ENCODE measurements at regions not wholly inside any gene's neighbourhood (a gene's known extent, or its start where the extent isn't known, plus 50 kb on each side); places are given as distances from the start of the nearest gene placed in this dataset.
"Not testable (repeated sequence)": the region's sequence is repeated elsewhere in the genome, so short reads cannot be mapped to it uniquely, and the experiment has no call there.

GRCh38 chr18:66440433-66440832, 163.5 kb downstream of the CDH19 start:
- DNase-seq = no peak

DNA sequence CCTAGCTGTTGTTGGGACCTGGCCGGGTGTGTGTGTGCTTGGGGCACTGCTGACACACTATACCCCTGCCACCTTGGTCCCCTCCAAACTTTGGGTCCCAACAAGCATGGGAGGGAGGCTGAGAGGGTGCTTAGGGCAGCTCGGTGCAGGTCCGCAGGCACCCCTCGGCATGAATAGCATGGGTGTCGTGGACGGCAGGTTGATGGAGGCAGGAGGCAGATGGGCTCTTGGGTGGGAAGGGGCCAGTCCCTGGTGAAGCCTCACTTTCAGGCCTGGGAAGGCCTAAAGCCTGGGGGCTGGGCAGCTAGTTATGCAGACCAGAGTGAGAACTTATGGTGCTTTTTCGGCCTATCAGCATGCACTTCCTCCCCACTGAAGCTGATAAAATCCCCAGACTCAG, 164.2 kb downstream of the CDH19 start:
- no peak for DNase-seq

DNA sequence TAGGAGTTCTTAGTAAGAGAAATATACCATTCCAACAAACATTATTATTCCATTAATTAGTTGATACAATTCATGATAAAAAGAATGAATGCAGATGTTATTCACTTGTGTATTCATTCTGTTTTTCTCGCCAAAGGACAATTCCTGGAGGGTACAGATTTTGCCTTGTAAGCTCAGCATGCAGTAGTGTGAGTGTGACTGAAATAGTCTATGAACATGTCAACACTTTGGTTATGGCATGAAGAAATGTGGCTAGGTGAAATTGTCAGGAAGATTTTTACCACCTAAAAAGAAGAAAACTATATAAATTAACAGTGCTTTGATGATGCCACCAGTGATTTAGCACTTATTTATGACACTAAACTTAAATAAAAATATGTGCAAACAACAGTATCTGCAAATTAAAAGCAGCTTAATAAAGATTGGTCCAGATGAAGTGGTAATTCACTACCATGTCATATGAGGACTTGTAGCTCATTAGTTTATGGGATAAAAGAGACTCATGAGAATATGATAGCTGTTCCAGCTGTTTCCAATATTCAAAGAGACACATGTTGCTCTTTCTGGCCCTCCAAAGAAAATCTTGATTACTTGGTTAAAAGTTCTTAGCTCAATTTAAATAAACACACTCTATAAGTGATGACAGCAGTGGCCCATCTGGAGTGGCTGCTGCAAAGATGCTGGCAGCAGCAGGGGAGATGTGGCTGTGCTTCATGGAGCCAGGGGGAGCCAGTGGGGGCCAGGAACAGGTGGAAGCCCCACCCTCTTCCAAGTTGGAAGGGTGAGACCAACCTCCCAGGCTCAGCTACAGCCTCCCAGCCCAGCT, 165.0 kb downstream of the CDH19 start:
- DNase-seq = no peak

- DNase-seq = no peak
These were observed 171.3 kb downstream of the CDH19 start for GRCh38 chr18:66432636-66433035.

GRCh38 chr18:66428795-66429194, 175.1 kb downstream of the CDH19 start:
- no peak for DNase-seq

- DNase-seq = no peak
These were observed 184.5 kb downstream of the CDH19 start for GRCh38 chr18:66419400-66419799.

GRCh38 chr18:66410692-66411091, 193.2 kb downstream of the CDH19 start:
- DNase-seq = no peak

GRCh38 chr18:66395671-66396218, 208.1 kb downstream of the CDH19 start:
- no peak for DNase-seq

GRCh38 chr18:66393463-66393862, 210.4 kb downstream of the CDH19 start:
- no peak for DNase-seq

- no peak for DNase-seq
These were observed 226.6 kb downstream of the CDH19 start for GRCh38 chr18:66377291-66377690.

DNA sequence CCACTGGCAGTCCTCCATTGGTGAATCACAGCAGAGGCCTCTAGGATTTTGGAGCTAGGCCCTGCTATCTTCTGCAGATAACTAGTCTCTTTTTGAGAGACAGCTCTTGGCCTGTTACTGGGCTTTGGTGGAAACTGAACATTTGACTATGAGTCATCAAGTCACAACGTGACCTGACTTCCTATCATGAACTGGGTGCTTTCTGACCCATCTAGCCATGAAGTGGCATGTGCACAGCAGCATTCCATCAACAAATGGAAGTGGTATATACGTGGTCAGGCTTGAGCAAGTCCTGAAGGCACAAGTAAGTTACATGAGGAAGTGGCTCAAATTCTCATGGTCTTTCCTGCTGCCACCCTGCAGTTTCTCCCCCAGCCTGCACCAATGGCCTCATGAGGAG, 228.5 kb downstream of the CDH19 start:
- DNase-seq = not testable (repeated sequence)

DNA sequence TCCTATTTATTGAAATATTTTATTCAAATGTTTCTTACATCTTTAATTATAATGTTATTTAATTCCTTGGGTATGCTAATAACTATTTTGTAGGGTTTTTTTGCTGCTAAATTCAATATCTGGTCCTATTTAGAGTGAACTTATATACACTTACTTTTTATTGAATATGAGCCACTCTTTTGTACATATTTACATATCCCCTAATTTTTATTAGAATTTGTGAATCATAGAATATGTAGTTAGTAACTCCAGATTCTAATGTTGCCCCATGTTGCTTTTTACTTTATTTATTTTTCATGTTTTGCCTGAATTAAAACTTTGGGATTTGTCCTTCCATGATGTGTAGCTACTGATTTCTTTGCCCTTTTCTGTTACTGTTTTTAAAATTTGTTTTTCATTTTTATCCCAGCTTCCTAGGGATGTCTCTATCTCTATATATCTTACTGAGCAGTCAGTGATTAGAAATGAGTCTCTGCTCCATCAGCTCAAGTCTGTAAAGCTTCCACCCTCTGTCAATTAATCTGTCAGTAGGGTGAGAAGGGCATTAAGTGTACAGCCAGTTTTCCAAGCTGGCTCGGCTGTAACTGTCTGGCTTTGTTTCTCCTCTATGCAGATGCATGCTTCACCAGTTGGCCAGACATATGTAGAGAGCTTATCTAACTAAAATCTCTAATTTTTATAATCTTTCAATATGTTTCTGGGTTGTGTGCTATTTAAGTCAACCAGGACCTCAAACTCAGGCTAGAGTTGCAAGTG, 256.9 kb downstream of the CDH19 start:
- DNase-seq = no peak

DNA sequence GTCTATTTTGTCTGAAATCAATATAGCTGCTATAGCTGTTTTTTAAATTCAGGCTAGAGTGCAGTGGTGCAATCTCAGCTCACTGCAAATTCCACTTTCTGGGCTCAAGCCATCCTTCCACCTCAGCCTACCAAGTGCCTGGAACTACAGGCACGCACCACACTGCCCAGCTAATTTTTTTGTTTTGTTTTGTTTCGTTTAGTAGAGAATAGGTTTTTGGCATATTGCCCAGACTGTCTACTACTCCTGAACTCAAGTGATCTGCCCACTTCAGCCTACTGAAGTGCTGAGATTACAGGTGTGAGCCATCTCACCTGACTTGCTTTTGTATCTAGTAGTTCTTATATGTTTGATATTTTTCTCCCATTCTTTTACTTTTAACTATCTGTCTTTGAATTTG, 259.7 kb downstream of the CDH19 start:
- peak; percentile 16 for DNase-seq

- no peak for DNase-seq
These were observed 261.3 kb downstream of the CDH19 start for GRCh38 chr18:66342577-66342976.

GRCh38 chr18:66334534-66334933, 269.4 kb downstream of the CDH19 start:
- no peak for DNase-seq

GRCh38 chr18:66329716-66330115, 274.2 kb downstream of the CDH19 start:
- no peak for DNase-seq

- DNase-seq = no peak
These were observed 275.5 kb downstream of the CDH19 start for GRCh38 chr18:66328296-66328878.

GRCh38 chr18:66325251-66325650, 278.6 kb downstream of the CDH19 start:
- no peak for DNase-seq

DNA sequence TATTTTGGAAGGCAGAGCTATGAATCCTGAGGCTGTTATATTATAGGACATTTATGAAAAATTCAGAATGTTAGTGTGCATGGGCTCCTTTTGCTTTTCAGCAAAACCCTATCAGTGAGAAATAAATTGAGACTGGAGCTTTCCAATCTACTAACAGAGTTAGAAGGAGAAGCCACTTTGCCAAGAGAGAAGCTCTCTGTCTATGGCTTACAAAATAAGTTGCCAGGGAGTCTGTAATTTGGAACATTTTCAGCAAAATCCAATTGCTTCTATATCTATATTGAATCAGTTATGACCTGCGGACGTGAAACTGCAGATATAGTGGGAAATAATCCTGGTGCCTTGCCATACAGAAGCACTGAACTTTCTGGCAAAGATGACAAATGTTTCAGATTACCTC, 279.3 kb downstream of the CDH19 start:
- no peak for DNase-seq

DNA sequence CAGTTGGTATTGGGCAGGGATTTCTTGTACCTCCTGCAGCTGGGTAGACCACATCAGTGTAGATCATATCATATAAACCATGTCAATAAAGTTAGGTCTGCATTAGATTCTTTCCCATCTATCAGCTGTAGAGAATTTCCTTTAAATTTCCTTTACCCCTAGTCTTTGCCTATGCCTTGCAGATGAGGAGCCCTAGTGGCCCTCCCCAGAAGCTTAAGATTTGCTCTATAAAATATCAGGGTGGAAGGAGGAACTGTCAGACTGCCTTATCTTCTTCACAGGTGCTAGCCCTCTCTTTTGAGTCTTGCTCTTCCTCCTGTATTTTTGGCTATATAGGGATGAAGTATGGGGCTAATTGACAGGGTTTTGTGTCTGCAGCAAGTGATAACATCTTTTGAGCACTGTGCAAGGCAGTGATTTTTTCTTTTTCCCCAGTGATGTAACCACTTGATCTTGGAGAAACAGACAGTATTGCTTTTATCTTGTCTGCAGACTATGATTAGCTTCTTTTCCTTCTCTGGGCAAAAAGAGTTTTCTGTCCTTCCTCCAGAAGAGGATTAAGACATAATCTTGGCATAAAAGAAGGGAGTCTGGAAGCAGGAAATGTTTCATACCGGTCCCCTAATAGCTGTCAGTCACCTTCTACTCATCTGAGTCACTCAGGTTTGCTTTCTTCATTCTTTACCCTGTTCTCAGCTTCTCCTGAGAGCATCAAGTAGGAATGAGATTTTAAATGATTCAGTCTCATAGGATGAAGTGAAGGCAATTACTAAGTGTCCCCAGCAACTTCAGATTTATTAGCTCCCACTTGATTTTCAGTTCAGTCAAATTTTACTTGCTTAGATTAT, 286.4 kb downstream of the CDH19 start:
- no peak for DNase-seq

- DNase-seq = no peak
These were observed 287.2 kb downstream of the CDH19 start for GRCh38 chr18:66316701-66317100.

DNA sequence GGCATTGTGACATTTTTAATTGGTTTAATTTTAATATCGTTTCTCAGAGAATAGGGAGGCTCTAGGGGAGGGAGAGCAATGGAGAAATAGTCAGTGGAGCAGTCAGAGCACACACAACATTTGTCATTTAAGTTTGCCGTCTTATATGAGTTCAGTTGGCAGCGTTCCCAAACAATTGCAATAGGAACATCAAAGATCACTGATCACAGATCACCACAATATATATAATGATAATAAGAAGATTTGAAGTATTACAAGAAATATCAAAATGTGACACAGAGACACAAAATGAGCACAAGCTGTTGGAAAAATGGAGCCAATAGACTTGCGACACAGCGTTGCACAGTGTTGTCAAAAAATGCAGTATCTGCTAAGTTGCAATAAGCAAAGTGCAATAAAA, 303.7 kb downstream of the CDH19 start:
- no peak for DNase-seq

- no peak for DNase-seq
These were observed 323.4 kb downstream of the CDH19 start for GRCh38 chr18:66280470-66280869.
